ENCODE measurements at regions not wholly inside any gene's neighbourhood (a gene's known extent, or its start where the extent isn't known, plus 50 kb on each side); places are given as distances from the start of the nearest gene placed in this dataset.

DNA sequence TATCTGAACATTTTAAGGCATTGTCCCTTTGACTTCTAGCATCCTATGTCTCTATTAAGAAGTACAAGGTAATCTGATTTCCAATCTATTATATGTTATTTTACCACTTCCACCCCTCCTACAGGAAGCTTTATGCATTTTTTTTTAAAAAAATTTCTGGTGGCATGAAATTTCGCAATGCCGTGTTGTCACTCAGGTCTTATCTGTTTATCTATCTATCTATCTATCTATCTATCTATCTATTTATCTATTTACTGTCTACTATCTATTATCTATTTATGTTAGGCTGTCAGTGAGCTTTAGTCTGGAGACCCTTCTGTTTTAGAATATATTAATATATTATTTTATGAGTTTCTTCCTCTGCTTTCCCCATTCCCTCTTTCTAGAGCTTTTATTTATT is 125.3 kb upstream of the FAM9C start:
- TF ChIP-seq POLR2AphosphoS5 (IDR thresholded peaks at IDR 0.05; ENCODE audit: low read depth, low read length) (no peak), ELF1 (IDR thresholded peaks at IDR 0.05) (no peak)
- TF ChIP-seq, protein P1, sequence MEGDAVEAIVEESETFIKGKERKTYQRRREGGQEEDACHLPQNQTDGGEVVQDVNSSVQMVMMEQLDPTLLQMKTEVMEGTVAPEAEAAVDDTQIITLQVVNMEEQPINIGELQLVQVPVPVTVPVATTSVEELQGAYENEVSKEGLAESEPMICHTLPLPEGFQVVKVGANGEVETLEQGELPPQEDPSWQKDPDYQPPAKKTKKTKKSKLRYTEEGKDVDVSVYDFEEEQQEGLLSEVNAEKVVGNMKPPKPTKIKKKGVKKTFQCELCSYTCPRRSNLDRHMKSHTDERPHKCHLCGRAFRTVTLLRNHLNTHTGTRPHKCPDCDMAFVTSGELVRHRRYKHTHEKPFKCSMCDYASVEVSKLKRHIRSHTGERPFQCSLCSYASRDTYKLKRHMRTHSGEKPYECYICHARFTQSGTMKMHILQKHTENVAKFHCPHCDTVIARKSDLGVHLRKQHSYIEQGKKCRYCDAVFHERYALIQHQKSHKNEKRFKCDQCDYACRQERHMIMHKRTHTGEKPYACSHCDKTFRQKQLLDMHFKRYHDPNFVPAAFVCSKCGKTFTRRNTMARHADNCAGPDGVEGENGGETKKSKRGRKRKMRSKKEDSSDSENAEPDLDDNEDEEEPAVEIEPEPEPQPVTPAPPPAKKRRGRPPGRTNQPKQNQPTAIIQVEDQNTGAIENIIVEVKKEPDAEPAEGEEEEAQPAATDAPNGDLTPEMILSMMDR (IDR thresholded peaks at IDR 0.05), result no peak
